22Rv1 (cell line): ENCODE measurements at regions not wholly inside any gene's neighbourhood (a gene's known extent, or its start where the extent isn't known, plus 50 kb on each side); places are given as distances from the start of the nearest gene placed in this dataset.

ENCODE experiments used
- CTCF ChIP-seq: fragments of 450-650 bp; IDR thresholded peaks from 2 replicates; pipeline ENCODE4 v1.5.1; 2017; ENCODE audit warnings: mild to moderate bottlenecking
- ZFX ChIP-seq: fragments of 450-650 bp; IDR thresholded peaks from 2 replicates; pipeline ENCODE4 v1.6.1; 2017; ENCODE audit warnings: antibody characterized with exemption, borderline replicate concordance

DNA sequence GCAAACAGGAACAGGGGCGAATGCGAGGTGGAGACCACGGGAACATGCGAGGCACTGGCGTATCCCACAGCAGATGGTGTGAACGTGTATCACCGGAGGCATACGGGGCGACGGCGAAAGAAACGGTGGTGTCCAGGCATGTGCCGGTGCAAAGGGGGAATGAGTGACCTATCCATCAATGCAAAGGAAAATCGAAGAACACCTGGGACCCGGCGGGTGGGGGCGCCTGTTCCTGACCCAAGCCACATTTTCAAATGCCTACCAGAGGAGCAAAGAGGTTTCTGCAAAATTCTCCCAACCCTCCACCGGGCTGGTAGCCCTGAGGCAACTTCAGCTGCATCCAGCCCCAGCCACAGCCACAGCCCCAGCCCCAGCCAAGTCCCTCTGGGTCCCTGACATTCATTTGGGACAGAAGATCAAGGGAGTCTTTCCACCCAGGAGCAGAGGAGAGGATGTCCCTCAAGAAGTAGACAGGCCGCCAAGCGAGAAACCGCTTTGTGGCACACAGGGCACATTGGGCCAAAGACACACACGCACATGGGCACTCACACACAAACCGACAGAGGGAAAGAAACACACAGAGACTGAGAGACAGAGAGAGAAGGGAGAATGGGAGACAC lies 164.0 kb upstream of the ZNF337 start:
- no peak for TF ChIP-seq CTCF
- TF ChIP-seq ZFX: no peak
